A673 (cell line): ENCODE measurements at regions not wholly inside any gene's neighbourhood (a gene's known extent, or its start where the extent isn't known, plus 50 kb on each side); places are given as distances from the start of the nearest gene placed in this dataset.

Source experiments
- BruUV-seq: library from RNA; stranded (reverse); fragments of 400-500 nt; replicated peaks from 2 replicates; lab custom pipeline; 2021; lab: Mats Ljungman, UMichigan
- CTCF ChIA-PET: fragments of 300-600 bp; sonication (Branson Sonifier 250); formaldehyde crosslinking; loops from one replicate; lab custom pipeline; 2022; ENCODE audit warnings: antibody characterized with exemption; lab: Charles Lee
- POLR2A ChIA-PET: fragments of 300-600 bp; sonication (Branson Sonifier 250); formaldehyde crosslinking; loops from one replicate; lab custom pipeline; 2022; ENCODE audit warnings: antibody characterized with exemption; ENCODE audit not compliant: low non-redundant PET; lab: Charles Lee
- DNase-seq: peaks from one replicate; pipeline ENCODE4 v3.0.0-alpha.2; 2015; ENCODE audit warnings: low spot score
- H3K27ac ChIP-seq: fragments of 200-600 bp; sonication (generic); 2 replicates; pipeline ENCODE4 v1.5.1; 2016; ENCODE audit warnings: mixed run types, low read depth, mild to moderate bottlenecking, mixed read lengths, antibody characterized with exemption, low read length; ENCODE audit not compliant: poor library complexity, severe bottlenecking
- H3K27me3 ChIP-seq: fragments of 200-600 bp; sonication (generic); replicated peaks from 2 replicates; pipeline ENCODE4 v1.6.1; 2017; ENCODE audit warnings: mixed run types, low read depth, mild to moderate bottlenecking, mixed read lengths, antibody characterized with exemption, low read length; ENCODE audit not compliant: insufficient read depth, poor library complexity
- H3K36me3 ChIP-seq: fragments of 200-600 bp; sonication (generic); 2 replicates; pipeline ENCODE4 v1.6.1; 2016; ENCODE audit warnings: mixed run types, mild to moderate bottlenecking, mixed read lengths, antibody characterized with exemption, low read length; ENCODE audit not compliant: insufficient read depth, poor library complexity, severe bottlenecking
- H3K4me1 ChIP-seq: fragments of 200-600 bp; sonication (generic); 2 replicates; pipeline ENCODE4 v1.6.1; 2017; ENCODE audit warnings: mixed run types, mild to moderate bottlenecking, mixed read lengths, antibody characterized with exemption, low read length; ENCODE audit not compliant: insufficient read depth, poor library complexity, severe bottlenecking
- H3K4me3 ChIP-seq: fragments of 200-600 bp; sonication (generic); 2 replicates; pipeline ENCODE4 v1.5.1; 2016; ENCODE audit warnings: low read depth, mixed run types, mild to moderate bottlenecking, mixed read lengths, low read length; ENCODE audit not compliant: poor library complexity, severe bottlenecking
- H3K9me3 ChIP-seq: fragments of 200-600 bp; sonication (generic); 2 replicates; pipeline ENCODE4 v1.6.1; 2016; ENCODE audit warnings: mixed run types, low read depth, mild to moderate bottlenecking, mixed read lengths, antibody characterized with exemption, low read length; ENCODE audit not compliant: poor library complexity, severe bottlenecking
- EZH2 ChIP-seq: fragments of 200-600 bp; sonication (generic); IDR thresholded peaks from 2 replicates; pipeline ENCODE4 v1.6.1; 2017; ENCODE audit warnings: borderline replicate concordance, low read depth, mild to moderate bottlenecking, mixed read lengths, antibody characterized with exemption, low read length; ENCODE audit not compliant: poor library complexity, severe bottlenecking
- intact Hi-C: fragments of 100-400 bp; cut with micrococcal nuclease; formaldehyde crosslinking; loops from one replicate; pipeline ENCODE4 v1.10.0; 2022; ENCODE audit not compliant: unreplicated experiment
- TF ChIP-seq, protein P1 (sequence below): fragments of 300-800, 200-600 bp; sonication (generic); conservative IDR thresholded peaks from 2 replicates; pipeline ENCODE4 v1.5.1; 2017; ENCODE audit warnings: low read depth, mild to moderate bottlenecking, antibody characterized with exemption, low read length, moderate library complexity, mixed read lengths

DNA sequence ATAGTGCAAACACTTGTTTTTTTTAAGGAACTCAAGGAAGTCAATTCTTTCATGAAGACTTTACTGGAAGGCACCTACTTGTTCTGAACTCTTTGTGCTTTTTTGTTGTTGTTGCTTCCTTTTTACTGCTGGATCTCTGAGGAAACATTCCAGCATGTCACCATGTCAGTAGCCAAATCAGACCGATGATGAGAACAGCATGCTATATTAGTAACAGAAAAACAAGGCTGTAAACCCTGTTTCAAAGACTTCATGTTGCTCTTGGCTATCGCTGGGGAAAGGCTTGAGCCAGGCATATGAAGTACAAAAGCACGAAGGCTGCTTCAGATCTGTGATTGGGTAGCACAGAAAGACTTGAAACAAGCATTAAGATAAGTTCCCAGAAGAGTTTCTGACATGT, 125.6 kb upstream of the SLC5A12 start:
- ChIA-PET CTCF (no interaction called here), POLR2A (no interaction called here)
- peaks cover 41% of the 10 kb centered on the region for H3K27me3 ChIP-seq
- no peaks in the 10 kb centered on the region for H3K36me3 ChIP-seq
- intact Hi-C loops: no loop called here
- no peaks in the 10 kb centered on the region for H3K4me1 ChIP-seq
- no TSS peak for BruUV-seq
- TF ChIP-seq, protein P1, sequence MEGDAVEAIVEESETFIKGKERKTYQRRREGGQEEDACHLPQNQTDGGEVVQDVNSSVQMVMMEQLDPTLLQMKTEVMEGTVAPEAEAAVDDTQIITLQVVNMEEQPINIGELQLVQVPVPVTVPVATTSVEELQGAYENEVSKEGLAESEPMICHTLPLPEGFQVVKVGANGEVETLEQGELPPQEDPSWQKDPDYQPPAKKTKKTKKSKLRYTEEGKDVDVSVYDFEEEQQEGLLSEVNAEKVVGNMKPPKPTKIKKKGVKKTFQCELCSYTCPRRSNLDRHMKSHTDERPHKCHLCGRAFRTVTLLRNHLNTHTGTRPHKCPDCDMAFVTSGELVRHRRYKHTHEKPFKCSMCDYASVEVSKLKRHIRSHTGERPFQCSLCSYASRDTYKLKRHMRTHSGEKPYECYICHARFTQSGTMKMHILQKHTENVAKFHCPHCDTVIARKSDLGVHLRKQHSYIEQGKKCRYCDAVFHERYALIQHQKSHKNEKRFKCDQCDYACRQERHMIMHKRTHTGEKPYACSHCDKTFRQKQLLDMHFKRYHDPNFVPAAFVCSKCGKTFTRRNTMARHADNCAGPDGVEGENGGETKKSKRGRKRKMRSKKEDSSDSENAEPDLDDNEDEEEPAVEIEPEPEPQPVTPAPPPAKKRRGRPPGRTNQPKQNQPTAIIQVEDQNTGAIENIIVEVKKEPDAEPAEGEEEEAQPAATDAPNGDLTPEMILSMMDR: no peak
- TF ChIP-seq EZH2: no peak
- H3K4me3 ChIP-seq: no peak overlapping the region
- no peak for DNase-seq
- H3K27ac ChIP-seq: no peak overlapping the region
- no peaks in the 10 kb centered on the region for H3K9me3 ChIP-seq

GRCh38 chr11:26847977-26848376, 126.1 kb upstream of the SLC5A12 start:
- CTCF ChIA-PET: no interaction called here
- no peak overlapping the region for H3K4me3 ChIP-seq
- no peaks in the 10 kb centered on the region for H3K36me3 ChIP-seq
- H3K27ac ChIP-seq: no peak overlapping the region
- DNase-seq: no peak
- TF ChIP-seq EZH2: peak; percentile 36
- TF ChIP-seq, protein P1: no peak
- POLR2A ChIA-PET: no interaction called here
- no peaks in the 10 kb centered on the region for H3K9me3 ChIP-seq
- intact Hi-C loops: no loop called here
- peaks cover 41% of the 10 kb centered on the region for H3K27me3 ChIP-seq
- no peaks in the 10 kb centered on the region for H3K4me1 ChIP-seq
- BruUV-seq: no TSS peak

- CTCF ChIA-PET: no interaction called here
- no TSS peak for BruUV-seq
- Histone ChIP-seq H3K27me3 (peaks cover 46% of the 10 kb centered on the region), H3K36me3 (no peaks in the 10 kb centered on the region), H3K4me1 (no peaks in the 10 kb centered on the region), H3K9me3 (no peaks in the 10 kb centered on the region), H3K27ac (no peak overlapping the region), H3K4me3 (no peak overlapping the region)
- DNase-seq: no peak
- intact Hi-C loops: no loop called here
- TF ChIP-seq, protein P1: no peak
- no peak for TF ChIP-seq EZH2
- POLR2A ChIA-PET: no interaction called here
Measured at GRCh38 chr11:26849036-26849435, 127.2 kb upstream of the SLC5A12 start.
